H1 (cell line): ENCODE measurements at regions not wholly inside any gene's neighbourhood (a gene's known extent, or its start where the extent isn't known, plus 50 kb on each side); places are given as distances from the start of the nearest gene placed in this dataset.

Experiments used
- SIRT6 ChIP-seq: IDR thresholded peaks from one replicate; pipeline ENCODE4 v1.7.1; 2012; ENCODE audit warnings: low read length, inconsistent platforms
- SP1 ChIP-seq: IDR thresholded peaks from 2 replicates; pipeline ENCODE4 v1.6.1; 2011; ENCODE audit warnings: low read depth, low read length

GRCh38 chr1:37128091-37128490 lies 93.8 kb upstream of the GRIK3 start (continued):
- TF ChIP-seq SIRT6: no peak
- TF ChIP-seq SP1: no peak
